ENCODE measurements at regions not wholly inside any gene's neighbourhood (a gene's known extent, or its start where the extent isn't known, plus 50 kb on each side); places are given as distances from the start of the nearest gene placed in this dataset.
"Not testable (repeated sequence)": the region's sequence is repeated elsewhere in the genome, so short reads cannot be mapped to it uniquely, and the experiment has no call there.

- Mint-ChIP-seq H3K36me3 (ENCODE audit: low read depth) (no peaks in the 10 kb centered on the region), H3K27me3 (no peaks in the 10 kb centered on the region), H3K9me3 (no peaks in the 10 kb centered on the region), H3K4me1 (peaks cover 5% of the 10 kb centered on the region), H3K27ac (no peak overlapping the region), H3K4me3 (no peak overlapping the region)
- ATAC-seq (replicated peaks), result no peak
Observed at GRCh38 chr18:9038277-9038871, 64.1 kb upstream of the NDUFV2 start.

GRCh38 chr18:9039441-9040071, 62.9 kb upstream of the NDUFV2 start:
- Mint-ChIP-seq H3K9me3 (no peaks in the 10 kb centered on the region), H3K27ac (no peak overlapping the region), H3K4me1 (no peaks in the 10 kb centered on the region), H3K4me3 (no peak overlapping the region), H3K27me3 (peaks cover 3% of the 10 kb centered on the region), H3K36me3 (ENCODE audit: low read depth) (no peaks in the 10 kb centered on the region)
- ATAC-seq (replicated peaks), result no peak

GRCh38 chr18:9042766-9043481, 59.6 kb upstream of the NDUFV2 start:
- Mint-ChIP-seq H3K9me3 (no peaks in the 10 kb centered on the region), H3K27ac (no peak overlapping the region), H3K4me3 (no peak overlapping the region), H3K36me3 (ENCODE audit: low read depth) (no peaks in the 10 kb centered on the region), H3K4me1 (no peaks in the 10 kb centered on the region), H3K27me3 (peaks cover 4% of the 10 kb centered on the region)
- no peak for ATAC-seq (replicated peaks)

GRCh38 chr18:9043581-9043980, 58.9 kb upstream of the NDUFV2 start:
- H3K36me3 Mint-ChIP-seq (ENCODE audit: low read depth), result no peaks in the 10 kb centered on the region
- peaks cover under 1% of the 10 kb centered on the region for H3K4me1 Mint-ChIP-seq
- ATAC-seq (replicated peaks), result no peak
- no peak overlapping the region for H3K4me3 Mint-ChIP-seq
- H3K9me3 Mint-ChIP-seq, result no peaks in the 10 kb centered on the region
- H3K27ac Mint-ChIP-seq, result no peak overlapping the region
- H3K27me3 Mint-ChIP-seq, result peaks cover 4% of the 10 kb centered on the region

- no peak for ATAC-seq (replicated peaks)
- Mint-ChIP-seq H3K4me1 (peaks cover 7% of the 10 kb centered on the region), H3K27me3 (peaks cover 4% of the 10 kb centered on the region), H3K9me3 (peaks cover 5% of the 10 kb centered on the region), H3K27ac (no peak overlapping the region), H3K36me3 (ENCODE audit: low read depth) (no peaks in the 10 kb centered on the region), H3K4me3 (no peak overlapping the region)
Observed at GRCh38 chr18:9047715-9048114, 54.8 kb upstream of the NDUFV2 start.

- no peaks in the 10 kb centered on the region for H3K36me3 Mint-ChIP-seq (ENCODE audit: low read depth)
- no peak for ATAC-seq (replicated peaks)
Observed at GRCh38 chr18:9048236-9048635, 54.3 kb upstream of the NDUFV2 start.

GRCh38 chr18:9048808-9049494, 53.5 kb upstream of the NDUFV2 start:
- Mint-ChIP-seq H3K36me3 (ENCODE audit: low read depth) (no peaks in the 10 kb centered on the region), H3K9me3 (peaks cover 6% of the 10 kb centered on the region), H3K4me3 (peak overlapping the region; percentile 17), H3K27me3 (peaks cover 4% of the 10 kb centered on the region), H3K4me1 (peaks cover 7% of the 10 kb centered on the region), H3K27ac (no peak overlapping the region)
- peak; percentile 86 for ATAC-seq (replicated peaks)

More at GRCh38 chr18:9048236-9048635, 54.3 kb upstream of the NDUFV2 start:
- Mint-ChIP-seq H3K27ac (no peak overlapping the region), H3K4me3 (no peak overlapping the region), H3K27me3 (peaks cover 4% of the 10 kb centered on the region), H3K9me3 (peaks cover 6% of the 10 kb centered on the region), H3K4me1 (peaks cover 7% of the 10 kb centered on the region)

DNA sequence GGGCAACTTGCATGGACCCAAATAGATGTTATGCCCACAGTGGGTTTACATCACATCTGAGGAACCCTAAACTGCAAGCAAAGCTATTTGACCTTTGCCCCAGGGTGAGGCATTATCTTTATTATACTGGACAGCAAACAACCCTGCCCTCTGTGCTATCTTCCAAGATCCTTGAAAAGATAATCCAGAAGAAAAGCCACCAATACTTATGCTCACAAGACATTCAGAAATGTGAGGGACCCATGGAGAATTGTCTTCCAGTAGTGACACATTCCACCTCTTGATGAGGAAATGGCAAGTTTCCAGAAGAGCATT, 53.0 kb upstream of the NDUFV2 start:
- Mint-ChIP-seq H3K4me3 (no peak overlapping the region), H3K4me1 (peaks cover 7% of the 10 kb centered on the region), H3K27ac (no peak overlapping the region), H3K36me3 (ENCODE audit: low read depth) (no peaks in the 10 kb centered on the region), H3K9me3 (peaks cover 6% of the 10 kb centered on the region), H3K27me3 (peaks cover 2% of the 10 kb centered on the region)
- no peak for ATAC-seq (replicated peaks)

GRCh38 chr18:9050628-9051284, 51.7 kb upstream of the NDUFV2 start:
- ATAC-seq (replicated peaks); H3K27me3 Mint-ChIP-seq: not testable (repeated sequence)

More at GRCh38 chr18:9050628-9051284, 51.7 kb upstream of the NDUFV2 start:
- H3K27ac Mint-ChIP-seq; H3K9me3 Mint-ChIP-seq; H3K4me3 Mint-ChIP-seq; H3K36me3 Mint-ChIP-seq (ENCODE audit: low read depth); H3K4me1 Mint-ChIP-seq: not testable (repeated sequence)

All from activated T-helper 17 cell treated with anti-CD3 and anti-CD28 coated beads, Interleukin-2, amount 50 U/mL, for 72 hours (primary cell).